ENCODE measurements at regions not wholly inside any gene's neighbourhood (a gene's known extent, or its start where the extent isn't known, plus 50 kb on each side); places are given as distances from the start of the nearest gene placed in this dataset.

- H3K27me3 ChIP-seq (ENCODE audit: control insufficient read depth, insufficient read depth, low read length, poor library complexity, severe bottlenecking), result no peaks in the 10 kb centered on the region
- peaks cover 6% of the 10 kb centered on the region for H3K9me3 Mint-ChIP-seq
- H3K36me3 ChIP-seq (ENCODE audit: control insufficient read depth, insufficient read depth, low read length), result no peaks in the 10 kb centered on the region
- H3K36me3 Mint-ChIP-seq (ENCODE audit: low read depth), result no peaks in the 10 kb centered on the region
- H3K27ac ChIP-seq (ENCODE audit: low read depth, low read length), result no peak overlapping the region
- no peak overlapping the region for H3K9ac ChIP-seq (ENCODE audit: extremely low read depth, low read length, poor library complexity, severe bottlenecking)
- H3K27ac Mint-ChIP-seq, result no peak overlapping the region
- no peaks in the 10 kb centered on the region for H3K4me1 ChIP-seq (ENCODE audit: control insufficient read depth, insufficient read depth, low read length)
- H3K4me1 Mint-ChIP-seq, result peaks cover 5% of the 10 kb centered on the region
- no peak for DNase-seq
- H3K4me3 Mint-ChIP-seq, result no peak overlapping the region
- no peak overlapping the region for H3K4me3 ChIP-seq (ENCODE audit: low read length)
- H3K27me3 Mint-ChIP-seq (ENCODE audit: insufficient read depth), result no peaks in the 10 kb centered on the region
- no peaks in the 10 kb centered on the region for H3K9me3 ChIP-seq (ENCODE audit: control insufficient read depth, low read length)
- 93% methylated on average over 3 to 4 of the region's 4 CpGs for WGBS, 2 experiments (ENCODE audit: insufficient coverage in 1 of 2, insufficient read length in 1 of 2)
- TF ChIP-seq, protein P1, sequence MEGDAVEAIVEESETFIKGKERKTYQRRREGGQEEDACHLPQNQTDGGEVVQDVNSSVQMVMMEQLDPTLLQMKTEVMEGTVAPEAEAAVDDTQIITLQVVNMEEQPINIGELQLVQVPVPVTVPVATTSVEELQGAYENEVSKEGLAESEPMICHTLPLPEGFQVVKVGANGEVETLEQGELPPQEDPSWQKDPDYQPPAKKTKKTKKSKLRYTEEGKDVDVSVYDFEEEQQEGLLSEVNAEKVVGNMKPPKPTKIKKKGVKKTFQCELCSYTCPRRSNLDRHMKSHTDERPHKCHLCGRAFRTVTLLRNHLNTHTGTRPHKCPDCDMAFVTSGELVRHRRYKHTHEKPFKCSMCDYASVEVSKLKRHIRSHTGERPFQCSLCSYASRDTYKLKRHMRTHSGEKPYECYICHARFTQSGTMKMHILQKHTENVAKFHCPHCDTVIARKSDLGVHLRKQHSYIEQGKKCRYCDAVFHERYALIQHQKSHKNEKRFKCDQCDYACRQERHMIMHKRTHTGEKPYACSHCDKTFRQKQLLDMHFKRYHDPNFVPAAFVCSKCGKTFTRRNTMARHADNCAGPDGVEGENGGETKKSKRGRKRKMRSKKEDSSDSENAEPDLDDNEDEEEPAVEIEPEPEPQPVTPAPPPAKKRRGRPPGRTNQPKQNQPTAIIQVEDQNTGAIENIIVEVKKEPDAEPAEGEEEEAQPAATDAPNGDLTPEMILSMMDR (conservative IDR thresholded peaks at IDR 0.05), result no peak
These were observed 258.3 kb downstream of the HAUS1 start for GRCh38 chr18:46362533-46362932.

DNA sequence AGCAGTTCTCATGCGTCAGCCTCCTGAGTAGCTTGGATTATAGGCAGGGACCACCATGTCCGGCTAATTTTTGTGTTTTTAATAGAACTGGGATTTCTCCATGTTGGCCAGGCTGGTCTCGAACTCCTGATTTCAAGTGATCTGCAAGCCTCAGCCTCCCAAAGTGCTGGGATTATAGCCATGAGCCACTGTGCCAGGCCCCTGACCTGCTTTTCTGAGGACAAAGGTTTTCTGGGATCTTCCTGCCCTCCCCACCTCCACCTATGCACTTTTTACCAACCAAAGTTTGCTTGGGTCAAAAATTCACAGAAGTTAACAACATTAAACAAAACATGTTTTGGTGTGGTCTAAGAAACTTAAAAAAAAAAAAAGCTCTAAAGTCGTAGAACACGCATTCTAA lies 259.9 kb downstream of the HAUS1 start:
- Mint-ChIP-seq H3K27me3 (ENCODE audit: insufficient read depth) (no peaks in the 10 kb centered on the region), H3K27ac (no peak overlapping the region), H3K36me3 (ENCODE audit: low read depth) (no peaks in the 10 kb centered on the region), H3K9me3 (peaks cover 6% of the 10 kb centered on the region), H3K4me3 (no peak overlapping the region), H3K4me1 (no peaks in the 10 kb centered on the region)
- no peaks in the 10 kb centered on the region for H3K9me3 ChIP-seq (ENCODE audit: control insufficient read depth, low read length)
- 95 to 96% methylated on average over 5 of the region's 5 CpGs for WGBS, 2 experiments (ENCODE audit: insufficient coverage in 1 of 2, insufficient read length in 1 of 2)
- H3K4me3 ChIP-seq (ENCODE audit: low read length), result no peak overlapping the region
- H3K27me3 ChIP-seq (ENCODE audit: control insufficient read depth, insufficient read depth, low read length, poor library complexity, severe bottlenecking), result no peaks in the 10 kb centered on the region
- TF ChIP-seq, protein P1 (conservative IDR thresholded peaks at IDR 0.05), result no peak
- no peaks in the 10 kb centered on the region for H3K36me3 ChIP-seq (ENCODE audit: control insufficient read depth, insufficient read depth, low read length)
- no peak overlapping the region for H3K9ac ChIP-seq (ENCODE audit: extremely low read depth, low read length, poor library complexity, severe bottlenecking)
- no peak overlapping the region for H3K27ac ChIP-seq (ENCODE audit: low read depth, low read length)
- no peaks in the 10 kb centered on the region for H3K4me1 ChIP-seq (ENCODE audit: control insufficient read depth, insufficient read depth, low read length)
- no peak for DNase-seq

GRCh38 chr18:46366201-46366600 lies 262.0 kb downstream of the HAUS1 start:
- no peaks in the 10 kb centered on the region for H3K9me3 ChIP-seq (ENCODE audit: control insufficient read depth, low read length)
- H3K4me1 ChIP-seq (ENCODE audit: control insufficient read depth, insufficient read depth, low read length), result no peaks in the 10 kb centered on the region
- H3K27ac ChIP-seq (ENCODE audit: low read depth, low read length), result no peak overlapping the region
- no peaks in the 10 kb centered on the region for H3K36me3 ChIP-seq (ENCODE audit: control insufficient read depth, insufficient read depth, low read length)
- H3K36me3 Mint-ChIP-seq (ENCODE audit: low read depth), result no peaks in the 10 kb centered on the region
- H3K9ac ChIP-seq (ENCODE audit: extremely low read depth, low read length, poor library complexity, severe bottlenecking), result no peak overlapping the region
- H3K27me3 Mint-ChIP-seq (ENCODE audit: insufficient read depth), result no peaks in the 10 kb centered on the region
- no peak overlapping the region for H3K27ac Mint-ChIP-seq
- 95% methylated on average over 4 of the region's 4 CpGs; no CpG with 5 or more reads in 1 of the 2 experiments for WGBS, 2 experiments (ENCODE audit: insufficient coverage in 1 of 2, insufficient read length in 1 of 2)
- H3K9me3 Mint-ChIP-seq, result no peaks in the 10 kb centered on the region
- DNase-seq, result no peak
- H3K4me3 ChIP-seq (ENCODE audit: low read length), result no peak overlapping the region
- peaks cover 3% of the 10 kb centered on the region for H3K4me1 Mint-ChIP-seq
- TF ChIP-seq, protein P1 (conservative IDR thresholded peaks at IDR 0.05), result no peak
- no peaks in the 10 kb centered on the region for H3K27me3 ChIP-seq (ENCODE audit: control insufficient read depth, insufficient read depth, low read length, poor library complexity, severe bottlenecking)
- no peak overlapping the region for H3K4me3 Mint-ChIP-seq
